Mesenchymal stem cell (in vitro differentiated cells and primary cell): ENCODE measurements at regions not wholly inside any gene's neighbourhood (a gene's known extent, or its start where the extent isn't known, plus 50 kb on each side); places are given as distances from the start of the nearest gene placed in this dataset.

Source experiments
- DNase-seq: peaks from one replicate; pipeline ENCODE4 v3.0.0-alpha.2; 2013
- H2AFZ ChIP-seq: one replicate; pipeline ENCODE4 v1.6.1; 2013; ENCODE audit warnings: low read depth, mild to moderate bottlenecking, control low read depth, inconsistent platforms, low read length, moderate library complexity
- H2AK5ac ChIP-seq: 2 replicates; pipeline ENCODE4 v1.6.1; 2013; ENCODE audit warnings: low read length, moderate library complexity, mild to moderate bottlenecking, inconsistent platforms; ENCODE audit not compliant: severe bottlenecking
- H2BK120ac ChIP-seq: one replicate; pipeline ENCODE4 v1.6.1; 2013; ENCODE audit warnings: low read depth, mild to moderate bottlenecking, inconsistent platforms, low read length, moderate library complexity
- H2BK12ac ChIP-seq, 2 experiments: one replicate each; pipeline ENCODE4 v1.6.1; 2013; ENCODE audit warnings: inconsistent platforms in 2 of 2, low read length in 2 of 2, mild to moderate bottlenecking in 2 of 2, moderate library complexity in 2 of 2, control low read depth in 1 of 2
- H2BK15ac ChIP-seq: one replicate; pipeline ENCODE4 v1.6.1; 2013; ENCODE audit warnings: mild to moderate bottlenecking, low read depth, inconsistent platforms; ENCODE audit not compliant: poor library complexity, severe bottlenecking
- H2BK5ac ChIP-seq: 2 replicates; pipeline ENCODE4 v1.6.1; 2013; ENCODE audit warnings: low read depth, mild to moderate bottlenecking, low read length, control low read depth, inconsistent platforms; ENCODE audit not compliant: poor library complexity, severe bottlenecking
- H3K14ac ChIP-seq, 2 experiments: one replicate each; pipeline ENCODE4 v1.6.1; 2013; ENCODE audit warnings: inconsistent platforms in 2 of 2, low read length in 2 of 2, control low read depth in 1 of 2, mild to moderate bottlenecking in 1 of 2, moderate library complexity in 1 of 2
- H3K18ac ChIP-seq, 2 experiments: one replicate each; pipeline ENCODE4 v1.6.1; 2013; ENCODE audit warnings: inconsistent platforms in 2 of 2, low read length in 2 of 2, control low read depth in 1 of 2, low read depth in 1 of 2, mild to moderate bottlenecking in 1 of 2
- H3K23ac ChIP-seq, 2 experiments: one replicate each; pipeline ENCODE4 v1.6.1; 2013; ENCODE audit warnings: inconsistent platforms in 2 of 2, low read length in 2 of 2, mild to moderate bottlenecking in 2 of 2, moderate library complexity in 2 of 2, control low read depth in 1 of 2
- H3K27ac ChIP-seq: 2 replicates; pipeline ENCODE4 v1.5.1; 2013; ENCODE audit warnings: mild to moderate bottlenecking, moderate library complexity, low read length, control low read depth, inconsistent platforms; ENCODE audit not compliant: poor library complexity, severe bottlenecking
- H3K27me3 ChIP-seq, 2 experiments: 2 replicates each; pipeline versions ENCODE4 v1.6.1 to v1.7.0; 2013; ENCODE audit warnings: low read length in 2 of 2, mild to moderate bottlenecking in 2 of 2, moderate library complexity in 2 of 2, control low read depth in 1 of 2, inconsistent platforms in 1 of 2; ENCODE audit not compliant: control insufficient read depth in 1 of 2, insufficient read depth in 1 of 2
- H3K36me3 ChIP-seq, 2 experiments: 2 replicates each; pipeline versions ENCODE4 v1.6.1 to v1.7.0; 2013; ENCODE audit warnings: low read length in 2 of 2, control low read depth in 1 of 2, inconsistent platforms in 1 of 2, low read depth in 1 of 2, mild to moderate bottlenecking in 1 of 2; ENCODE audit not compliant: insufficient read depth in 2 of 2, control insufficient read depth in 1 of 2
- H3K4ac ChIP-seq, 2 experiments: one replicate each; pipeline ENCODE4 v1.6.1; 2013; ENCODE audit warnings: inconsistent platforms in 2 of 2, low read length in 2 of 2, mild to moderate bottlenecking in 2 of 2, moderate library complexity in 2 of 2, control low read depth in 1 of 2, low read depth in 1 of 2
- H3K4me1 ChIP-seq: 2 replicates; pipeline ENCODE4 v1.6.1; 2013; ENCODE audit warnings: low read depth, low read length, control low read depth; ENCODE audit not compliant: control insufficient read depth, insufficient read depth
- H3K4me2 ChIP-seq: 2 replicates; pipeline ENCODE4 v1.6.1; 2013; ENCODE audit warnings: low read length, mild to moderate bottlenecking, inconsistent platforms; ENCODE audit not compliant: poor library complexity, severe bottlenecking
- H3K4me3 ChIP-seq, 2 experiments: 2 replicates each; pipeline versions ENCODE4 v1.5.1 to v1.7.0; 2013; ENCODE audit warnings: low read length in 2 of 2, mild to moderate bottlenecking in 2 of 2, control low read depth in 1 of 2, low read depth in 1 of 2; ENCODE audit not compliant: insufficient read depth in 1 of 2
- H3K79me1 ChIP-seq: replicated peaks from 2 replicates; pipeline ENCODE4 v1.6.1; 2013; ENCODE audit warnings: mild to moderate bottlenecking, control low read depth, low read length, inconsistent platforms; ENCODE audit not compliant: poor library complexity, severe bottlenecking
- H3K9ac ChIP-seq: 2 replicates; pipeline ENCODE4 v1.7.0; 2013; ENCODE audit warnings: mild to moderate bottlenecking, low read length, moderate library complexity
- H3K9me3 ChIP-seq: 2 replicates; pipeline ENCODE4 v1.7.0; 2013; ENCODE audit warnings: mild to moderate bottlenecking, low read length; ENCODE audit not compliant: control insufficient read depth
- H4K8ac ChIP-seq: one replicate; pipeline ENCODE4 v1.6.1; 2013; ENCODE audit warnings: inconsistent platforms, mild to moderate bottlenecking, low read length, moderate library complexity
- H4K91ac ChIP-seq: one replicate; pipeline ENCODE4 v1.6.1; 2013; ENCODE audit warnings: mild to moderate bottlenecking, low read length, inconsistent platforms
- WGBS: methylation state at CpG from one replicate; pipeline ENCODE4 v1.1.7; 2013; ENCODE audit warnings: mixed read lengths; 5-methylcytosine and 5-hydroxymethylcytosine counted together

DNA sequence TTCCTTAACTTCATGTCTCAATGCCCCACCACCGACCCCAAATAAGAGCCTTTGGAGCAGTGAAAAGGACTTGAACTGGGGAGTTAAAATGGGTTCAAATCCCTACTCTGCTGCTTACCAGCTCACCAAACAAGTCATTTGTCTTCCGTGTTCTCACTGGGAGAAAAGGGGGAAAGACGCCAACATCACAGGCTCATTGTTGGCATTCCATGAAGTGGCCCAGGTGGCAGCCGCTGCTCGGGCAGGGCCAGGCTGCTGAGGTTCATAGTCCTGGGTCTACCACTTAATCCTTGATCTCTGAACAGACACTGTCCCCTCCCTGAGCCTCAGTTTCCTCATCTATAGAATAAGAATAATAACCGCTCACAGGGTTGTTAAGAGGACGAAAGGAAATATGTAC, 103.0 kb downstream of the APOB start:
- Histone ChIP-seq H3K18ac (no peak overlapping the region), H3K27me3 (peaks cover 0 to 7% of the 10 kb centered on the region in 2 experiments), H2BK15ac (no peak overlapping the region), H3K36me3 (no peaks in the 10 kb centered on the region), H3K27ac (no peak overlapping the region), H3K4me2 (no peak overlapping the region), H2BK120ac (no peak overlapping the region), H4K91ac (no peak overlapping the region), H3K79me1 (no peaks in the 10 kb centered on the region), H2BK5ac (no peak overlapping the region), H3K4ac (no peak overlapping the region), H2BK12ac (no peak overlapping the region), H3K4me1 (no peaks in the 10 kb centered on the region), H3K14ac (no peak overlapping the region), H3K9ac (no peak overlapping the region), H3K4me3 (no peak overlapping the region), H3K23ac (no peak overlapping the region), H2AK5ac (no peak overlapping the region), H2AFZ (no peak overlapping the region), H4K8ac (no peak overlapping the region), H3K9me3 (no peaks in the 10 kb centered on the region)
- WGBS, result 89% methylated on average over 7 of the region's 7 CpGs
- DNase-seq, result no peak

DNA sequence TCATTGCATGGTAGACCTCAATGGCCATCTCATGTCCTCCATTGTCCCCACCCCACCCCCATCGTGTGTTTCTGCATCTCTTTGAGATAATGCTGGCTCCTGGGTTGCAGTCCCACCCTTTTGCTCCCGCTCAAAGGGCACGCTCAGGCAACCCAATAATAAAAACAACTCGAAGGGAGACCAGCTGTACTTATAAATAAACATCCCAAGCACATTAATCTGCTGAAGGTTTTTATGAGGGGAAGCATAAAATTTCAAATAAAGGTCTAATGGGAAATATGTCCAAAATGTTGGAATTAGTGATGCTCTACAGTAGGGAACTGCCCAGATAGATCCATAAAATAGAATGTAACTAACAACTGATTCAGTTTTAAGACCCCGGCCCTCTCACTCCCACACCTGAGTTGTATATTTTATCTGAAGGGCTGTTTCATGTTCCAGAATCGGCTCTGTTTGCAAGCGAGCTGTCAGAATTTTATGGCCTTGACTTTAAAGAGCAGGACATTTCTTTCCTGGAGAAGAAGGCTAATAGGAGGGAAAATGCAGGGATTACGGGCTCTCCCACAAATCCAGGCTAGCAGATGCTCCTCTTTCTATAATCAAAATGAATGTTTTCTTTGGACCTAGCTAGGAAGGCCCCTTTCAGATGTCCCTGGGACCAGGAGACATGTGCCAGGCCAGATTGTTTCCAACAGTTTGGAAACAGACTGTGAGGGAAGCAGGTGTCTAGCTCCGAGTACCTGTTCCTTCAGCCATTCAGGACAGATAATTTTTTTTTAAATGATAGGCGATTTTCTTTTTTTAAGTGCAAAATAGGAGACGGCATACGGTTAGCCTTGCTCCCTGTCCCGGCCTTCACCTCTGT, 103.7 kb downstream of the APOB start:
- Histone ChIP-seq H3K9ac (no peak overlapping the region), H3K4me3 (no peak overlapping the region), H3K18ac (no peak overlapping the region), H3K4ac (no peak overlapping the region), H2AFZ (no peak overlapping the region), H3K4me2 (no peak overlapping the region), H3K79me1 (no peaks in the 10 kb centered on the region), H3K23ac (no peak overlapping the region), H3K14ac (no peak overlapping the region), H3K4me1 (no peaks in the 10 kb centered on the region), H2BK120ac (no peak overlapping the region), H3K27ac (no peak overlapping the region), H2BK5ac (no peak overlapping the region), H3K27me3 (peaks cover 0 to 7% of the 10 kb centered on the region in 2 experiments), H4K8ac (no peak overlapping the region), H3K36me3 (no peaks in the 10 kb centered on the region), H2BK15ac (no peak overlapping the region), H3K9me3 (no peaks in the 10 kb centered on the region), H2AK5ac (no peak overlapping the region), H4K91ac (no peak overlapping the region), H2BK12ac (no peak overlapping the region)
- 72% methylated on average over 10 of the region's 13 CpGs for WGBS
- no peak for DNase-seq

DNA sequence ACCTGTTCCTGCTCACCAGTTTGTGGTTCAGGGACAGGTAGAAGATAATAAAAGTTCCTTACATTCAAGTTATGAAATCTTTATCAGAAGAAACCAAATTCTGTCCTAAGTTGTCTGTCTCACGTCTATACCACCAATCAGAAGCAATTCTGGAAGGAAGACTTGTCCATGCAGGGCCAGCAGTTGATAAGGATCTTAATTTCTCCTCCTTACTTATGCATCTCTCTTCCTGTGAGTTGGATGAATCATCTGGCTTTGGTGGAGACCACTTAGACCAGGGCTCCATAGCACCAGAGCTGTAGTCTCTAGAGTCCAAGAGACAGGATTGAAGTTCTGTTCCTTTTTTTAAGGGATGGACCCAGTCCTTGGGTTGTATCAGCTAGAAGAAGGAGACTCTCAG, 106.5 kb downstream of the APOB start:
- no peaks in the 10 kb centered on the region for H3K36me3 ChIP-seq
- peaks cover 7% of the 10 kb centered on the region for H3K4me1 ChIP-seq
- H3K14ac ChIP-seq, result no peak overlapping the region
- H2BK5ac ChIP-seq, result no peak overlapping the region
- H3K27me3 ChIP-seq, result peaks cover 0 to 13% of the 10 kb centered on the region in 2 experiments
- 56% methylated on average over 1 of the region's 1 CpG for WGBS
- H2BK12ac ChIP-seq, result no peak overlapping the region
- H2BK15ac ChIP-seq, result no peak overlapping the region
- H4K8ac ChIP-seq, result no peak overlapping the region
- no peak overlapping the region for H2BK120ac ChIP-seq
- H3K9me3 ChIP-seq, result no peaks in the 10 kb centered on the region
- no peaks in the 10 kb centered on the region for H3K79me1 ChIP-seq
- no peak overlapping the region for H4K91ac ChIP-seq
- H3K18ac ChIP-seq, result no peak overlapping the region
- no peak overlapping the region for H3K9ac ChIP-seq
- no peak overlapping the region for H3K27ac ChIP-seq
- DNase-seq, result no peak
- H3K4ac ChIP-seq, result no peak overlapping the region
- H2AK5ac ChIP-seq, result no peak overlapping the region
- no peak overlapping the region for H3K4me3 ChIP-seq
- H3K23ac ChIP-seq, result no peak overlapping the region
- no peak overlapping the region for H2AFZ ChIP-seq
- H3K4me2 ChIP-seq, result no peak overlapping the region

DNA sequence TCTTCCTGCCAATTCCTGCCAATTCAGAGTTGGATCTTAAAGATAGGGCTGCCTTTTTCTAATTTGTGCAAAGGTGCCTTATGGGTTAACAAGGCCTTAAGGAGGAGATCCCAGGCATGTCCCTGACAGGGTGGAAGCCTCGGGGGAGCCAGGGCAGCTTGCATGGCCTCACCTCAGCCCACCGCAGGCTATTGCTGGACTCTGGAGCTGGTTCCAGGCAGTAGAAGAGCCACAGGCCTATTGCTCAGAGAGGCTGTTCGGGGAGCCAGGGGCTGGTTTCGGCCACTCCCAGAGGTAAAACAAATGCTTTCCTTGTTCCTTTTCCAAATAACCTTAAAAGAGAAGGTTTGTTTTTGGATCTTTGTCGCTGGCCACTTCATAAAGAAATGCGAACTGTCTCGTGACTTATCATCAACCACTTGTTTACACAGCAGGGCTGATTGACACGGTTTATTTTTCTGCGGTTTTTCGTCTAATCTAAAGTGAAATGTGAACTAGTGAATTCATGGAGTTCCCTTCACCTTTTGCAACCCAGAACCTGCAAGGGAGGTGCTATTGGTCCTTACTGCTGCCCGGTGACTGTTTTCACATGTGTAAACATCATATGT, 108.6 kb downstream of the APOB start:
- no peaks in the 10 kb centered on the region for H3K36me3 ChIP-seq
- H2BK5ac ChIP-seq, result peak overlapping the region; percentile 33
- H3K4me3 ChIP-seq, result no peak overlapping the region
- no peak overlapping the region for H3K9ac ChIP-seq
- no peak for DNase-seq
- peak overlapping the region; percentile 84 for H2AK5ac ChIP-seq
- 79% methylated on average over 9 of the region's 11 CpGs for WGBS
- no peak overlapping the region for H3K4ac ChIP-seq
- H4K91ac ChIP-seq, result no peak overlapping the region
- H3K4me2 ChIP-seq, result no peak overlapping the region
- no peak overlapping the region for H3K18ac ChIP-seq
- no peak overlapping the region for H3K23ac ChIP-seq
- H2BK12ac ChIP-seq, result no peak overlapping the region
- H3K9me3 ChIP-seq, result no peaks in the 10 kb centered on the region
- no peak overlapping the region for H2BK15ac ChIP-seq
- H3K4me1 ChIP-seq, result peaks cover 14% of the 10 kb centered on the region
- H3K14ac ChIP-seq, result no peak overlapping the region
- no peak overlapping the region for H2BK120ac ChIP-seq
- H3K79me1 ChIP-seq, result no peaks in the 10 kb centered on the region
- H4K8ac ChIP-seq, result no peak overlapping the region
- peaks cover 0 to 13% of the 10 kb centered on the region in 2 experiments for H3K27me3 ChIP-seq
- no peak overlapping the region for H3K27ac ChIP-seq
- H2AFZ ChIP-seq, result no peak overlapping the region
